ENCODE measurements at regions not wholly inside any gene's neighbourhood (a gene's known extent, or its start where the extent isn't known, plus 50 kb on each side); places are given as distances from the start of the nearest gene placed in this dataset.

GRCh38 chrX:94633237-94633636, 959.2 kb downstream of the FAM133A start:
- TF ChIP-seq CTCF (IDR thresholded peaks at IDR 0.05) (no peak), ZFX (IDR thresholded peaks at IDR 0.05; ENCODE audit: borderline replicate concordance) (no peak)
- no peak overlapping the region for H3K27ac ChIP-seq

- no peak for TF ChIP-seq CTCF (IDR thresholded peaks at IDR 0.05)
- TF ChIP-seq ZFX (IDR thresholded peaks at IDR 0.05; ENCODE audit: borderline replicate concordance) = no peak
- no peak overlapping the region for H3K27ac ChIP-seq
Measured at GRCh38 chrX:94635003-94635402, 961.0 kb downstream of the FAM133A start.

- no peak overlapping the region for H3K27ac ChIP-seq
- no peak for TF ChIP-seq ZFX (IDR thresholded peaks at IDR 0.05; ENCODE audit: borderline replicate concordance)
- TF ChIP-seq CTCF (IDR thresholded peaks at IDR 0.05) = no peak
Measured at GRCh38 chrX:94645726-94646125, 971.7 kb downstream of the FAM133A start.

- no peak overlapping the region for H3K27ac ChIP-seq
- no peak for TF ChIP-seq CTCF (IDR thresholded peaks at IDR 0.05)
- TF ChIP-seq ZFX (IDR thresholded peaks at IDR 0.05; ENCODE audit: borderline replicate concordance) = no peak
Measured at GRCh38 chrX:94655180-94655579, 981.2 kb downstream of the FAM133A start.

- TF ChIP-seq CTCF (IDR thresholded peaks at IDR 0.05) (peak; percentile 18; the same call in 1 of the 2 replicates), ZFX (IDR thresholded peaks at IDR 0.05; ENCODE audit: borderline replicate concordance) (no peak)
- H3K27ac ChIP-seq = no peak overlapping the region
Measured at GRCh38 chrX:94662689-94663088, 988.7 kb downstream of the FAM133A start.

- H3K27ac ChIP-seq = no peak overlapping the region
- no peak for TF ChIP-seq CTCF (IDR thresholded peaks at IDR 0.05)
- no peak for TF ChIP-seq ZFX (IDR thresholded peaks at IDR 0.05; ENCODE audit: borderline replicate concordance)
Measured at GRCh38 chrX:94676285-94676684, 1002.3 kb downstream of the FAM133A start.

- no peak for TF ChIP-seq ZFX (IDR thresholded peaks at IDR 0.05; ENCODE audit: borderline replicate concordance)
- TF ChIP-seq CTCF (IDR thresholded peaks at IDR 0.05) = no peak
- no peak overlapping the region for H3K27ac ChIP-seq
Measured at GRCh38 chrX:94686071-94686470, 1012.1 kb downstream of the FAM133A start.
